IPS DF 19.7 (cell line): ENCODE measurements at regions not wholly inside any gene's neighbourhood (a gene's known extent, or its start where the extent isn't known, plus 50 kb on each side); places are given as distances from the start of the nearest gene placed in this dataset.
A peak's percentile ranks its signal among the peaks of the same experiment; 100 is the strongest.

ENCODE experiments used
- DNase-seq: peaks from one replicate; pipeline ENCODE4 v3.0.0-alpha.2; 2013; ENCODE audit warnings: low read depth, low spot score

GRCh38 chr6:156160007-156160794 is 617.0 kb upstream of the ARID1B start:
- DNase-seq = no peak

GRCh38 chr6:156154896-156155295 is 622.3 kb upstream of the ARID1B start:
- DNase-seq = no peak

- DNase-seq = no peak
Measured at GRCh38 chr6:156150391-156150790, 626.8 kb upstream of the ARID1B start.

- DNase-seq = no peak
Measured at GRCh38 chr6:156146891-156147290, 630.3 kb upstream of the ARID1B start.

- no peak for DNase-seq
Measured at GRCh38 chr6:156131221-156131903, 645.8 kb upstream of the ARID1B start.

- no peak for DNase-seq
Measured at GRCh38 chr6:156126535-156126934, 650.6 kb upstream of the ARID1B start.

GRCh38 chr6:156125844-156126243 is 651.3 kb upstream of the ARID1B start:
- DNase-seq = no peak

- DNase-seq = no peak
Measured at GRCh38 chr6:156123731-156124130, 653.4 kb upstream of the ARID1B start.

- DNase-seq = no peak
Measured at GRCh38 chr6:156121973-156122372, 655.2 kb upstream of the ARID1B start.

- DNase-seq = no peak
Measured at GRCh38 chr6:156114541-156114940, 658.9 kb upstream of the NOX3 start.

GRCh38 chr6:156113631-156114030 is 658.0 kb upstream of the NOX3 start:
- DNase-seq = no peak

GRCh38 chr6:156111913-156112312 is 656.3 kb upstream of the NOX3 start:
- no peak for DNase-seq

- DNase-seq = no peak
Measured at GRCh38 chr6:156110249-156110648, 654.6 kb upstream of the NOX3 start.

GRCh38 chr6:156109713-156110112 is 654.1 kb upstream of the NOX3 start:
- no peak for DNase-seq

- no peak for DNase-seq
Measured at GRCh38 chr6:156107624-156108101, 652.0 kb upstream of the NOX3 start.

GRCh38 chr6:156102129-156102528 is 646.5 kb upstream of the NOX3 start:
- DNase-seq = peak; percentile 7

- DNase-seq = no peak
Measured at GRCh38 chr6:156098839-156099238, 643.2 kb upstream of the NOX3 start.

- no peak for DNase-seq
Measured at GRCh38 chr6:156087487-156087886, 631.8 kb upstream of the NOX3 start.

- DNase-seq = no peak
Measured at GRCh38 chr6:156082012-156082411, 626.4 kb upstream of the NOX3 start.

GRCh38 chr6:156080371-156080770 is 624.7 kb upstream of the NOX3 start:
- DNase-seq = no peak

- DNase-seq = no peak
Measured at GRCh38 chr6:156068881-156069280, 613.2 kb upstream of the NOX3 start.

GRCh38 chr6:156065849-156066248 is 610.2 kb upstream of the NOX3 start:
- no peak for DNase-seq

- no peak for DNase-seq
Measured at GRCh38 chr6:156062091-156062563, 606.5 kb upstream of the NOX3 start.
